Stomach (tissue), 4 donors: ENCODE measurements at regions not wholly inside any gene's neighbourhood (a gene's known extent, or its start where the extent isn't known, plus 50 kb on each side); places are given as distances from the start of the nearest gene placed in this dataset.

Experiments used
- CTCF ChIP-seq, 7 experiments: fragments of 450-650 bp in 4 of 7; fragments of 200-600 bp in 3 of 7; sonication (generic) in 3 of 7; IDR thresholded peaks; one replicate each; pipeline ENCODE4 v1.5.1; 2016 to 2019; ENCODE audit warnings: antibody characterized with exemption in 7 of 7, control low read depth in 2 of 7, mild to moderate bottlenecking in 1 of 7
- EP300 ChIP-seq: sonication (generic); formaldehyde crosslinking; IDR thresholded peaks from one replicate; pipeline ENCODE4 v1.6.1; 2017; ENCODE audit warnings: antibody characterized with exemption
- POLR2A ChIP-seq, 4 donors: fragments of 450-650 bp; IDR thresholded peaks; one replicate each; pipeline ENCODE4 v1.6.1; 2016; ENCODE audit warnings: antibody characterized with exemption in 4 of 4, control low read depth in 2 of 4, mild to moderate bottlenecking in 1 of 4, moderate library complexity in 1 of 4

- TF ChIP-seq CTCF (IDR thresholded peaks at IDR 0.05) (no peak), EP300 (no peak), POLR2A (IDR thresholded peaks at IDR 0.05) (no peak)
Observed at GRCh38 chr17:36833279-36833678, 104.0 kb upstream of the LHX1 start.
